ENCODE measurements at regions not wholly inside any gene's neighbourhood (a gene's known extent, or its start where the extent isn't known, plus 50 kb on each side); places are given as distances from the start of the nearest gene placed in this dataset.

DNA sequence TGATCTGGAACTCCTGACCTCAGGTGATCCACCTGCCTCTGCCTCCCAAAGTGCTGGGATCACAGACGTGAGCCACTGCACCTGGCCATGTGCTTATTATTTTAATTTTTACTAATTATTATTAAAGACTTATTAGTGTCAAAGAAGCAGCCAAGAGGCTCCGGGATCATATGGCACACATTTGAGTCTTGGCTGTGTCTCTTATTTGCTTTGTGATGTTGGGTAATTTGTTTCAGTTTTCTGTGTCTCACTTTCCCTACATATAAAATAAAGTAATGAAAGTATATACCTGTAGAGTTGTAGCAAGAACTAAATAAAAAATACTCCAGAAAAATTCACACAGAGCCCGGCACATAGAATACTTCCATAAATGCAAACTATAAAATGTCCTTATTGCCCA is 238.0 kb upstream of the TBL1XR1 start:
- TF ChIP-seq, protein P1, sequence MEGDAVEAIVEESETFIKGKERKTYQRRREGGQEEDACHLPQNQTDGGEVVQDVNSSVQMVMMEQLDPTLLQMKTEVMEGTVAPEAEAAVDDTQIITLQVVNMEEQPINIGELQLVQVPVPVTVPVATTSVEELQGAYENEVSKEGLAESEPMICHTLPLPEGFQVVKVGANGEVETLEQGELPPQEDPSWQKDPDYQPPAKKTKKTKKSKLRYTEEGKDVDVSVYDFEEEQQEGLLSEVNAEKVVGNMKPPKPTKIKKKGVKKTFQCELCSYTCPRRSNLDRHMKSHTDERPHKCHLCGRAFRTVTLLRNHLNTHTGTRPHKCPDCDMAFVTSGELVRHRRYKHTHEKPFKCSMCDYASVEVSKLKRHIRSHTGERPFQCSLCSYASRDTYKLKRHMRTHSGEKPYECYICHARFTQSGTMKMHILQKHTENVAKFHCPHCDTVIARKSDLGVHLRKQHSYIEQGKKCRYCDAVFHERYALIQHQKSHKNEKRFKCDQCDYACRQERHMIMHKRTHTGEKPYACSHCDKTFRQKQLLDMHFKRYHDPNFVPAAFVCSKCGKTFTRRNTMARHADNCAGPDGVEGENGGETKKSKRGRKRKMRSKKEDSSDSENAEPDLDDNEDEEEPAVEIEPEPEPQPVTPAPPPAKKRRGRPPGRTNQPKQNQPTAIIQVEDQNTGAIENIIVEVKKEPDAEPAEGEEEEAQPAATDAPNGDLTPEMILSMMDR (IDR thresholded peaks at IDR 0.05; ENCODE audit: low read length) = no peak
- no peak for TF ChIP-seq EZH2 (optimal IDR thresholded peaks at IDR 0.05; ENCODE audit: low read depth, low read length)
- TF ChIP-seq EZH2phosphoT487 (IDR thresholded peaks at IDR 0.05; ENCODE audit: low read length) = no peak

Data from MM.1S (cell line).